Large intestine (tissue), 3 donors: ENCODE measurements at regions not wholly inside any gene's neighbourhood (a gene's known extent, or its start where the extent isn't known, plus 50 kb on each side); places are given as distances from the start of the nearest gene placed in this dataset.

ENCODE experiments used
- DNase-seq, 2 donors: peaks; one replicate each; pipeline versions ENCODE4 v3.0.0 to v3.0.0-alpha.2; 2013
- H3K27ac ChIP-seq: one replicate; pipeline ENCODE4 v1.5.1; 2013; ENCODE audit warnings: low read length
- H3K27me3 ChIP-seq: 2 replicates; pipeline ENCODE4 v1.6.1; 2013; ENCODE audit warnings: low read length; ENCODE audit not compliant: control insufficient read depth, insufficient read depth
- H3K36me3 ChIP-seq: 2 replicates; pipeline ENCODE4 v1.6.1; 2013; ENCODE audit warnings: low read length; ENCODE audit not compliant: control insufficient read depth, insufficient read depth
- H3K4me1 ChIP-seq: one replicate; pipeline ENCODE4 v1.6.1; 2013; ENCODE audit warnings: low read length; ENCODE audit not compliant: control insufficient read depth, insufficient read depth
- H3K4me3 ChIP-seq: one replicate; pipeline ENCODE4 v1.5.1; 2013; ENCODE audit warnings: low read length
- H3K9me3 ChIP-seq: one replicate; pipeline ENCODE4 v1.6.1; 2013; ENCODE audit warnings: mild to moderate bottlenecking, low read depth, low read length, moderate library complexity; ENCODE audit not compliant: control insufficient read depth
- WGBS: methylation state at CpG from one replicate; pipeline ENCODE4 v1.1.5; 2013; ENCODE audit warnings: low lambda C conversion rate; ENCODE audit not compliant: insufficient coverage; 5-methylcytosine and 5-hydroxymethylcytosine counted together

GRCh38 chr1:10932088-10932487 is 80.4 kb upstream of the TARDBP start:
- Histone ChIP-seq H3K27me3 (no peaks in the 10 kb centered on the region), H3K27ac (no peak overlapping the region), H3K36me3 (no peaks in the 10 kb centered on the region), H3K4me3 (no peak overlapping the region), H3K9me3 (peaks cover 6% of the 10 kb centered on the region), H3K4me1 (peaks cover 6% of the 10 kb centered on the region)
- WGBS = 100% methylated on average over 1 of the region's 6 CpGs
- DNase-seq = no peak

GRCh38 chr1:10934150-10934818 is 78.2 kb upstream of the TARDBP start:
- Histone ChIP-seq H3K9me3 (no peaks in the 10 kb centered on the region), H3K27me3 (no peaks in the 10 kb centered on the region), H3K27ac (no peak overlapping the region), H3K36me3 (no peaks in the 10 kb centered on the region), H3K4me3 (no peak overlapping the region), H3K4me1 (peaks cover 14% of the 10 kb centered on the region)
- no peak for DNase-seq
- WGBS = no CpG with 5 or more reads among the region's 12 CpGs

DNA sequence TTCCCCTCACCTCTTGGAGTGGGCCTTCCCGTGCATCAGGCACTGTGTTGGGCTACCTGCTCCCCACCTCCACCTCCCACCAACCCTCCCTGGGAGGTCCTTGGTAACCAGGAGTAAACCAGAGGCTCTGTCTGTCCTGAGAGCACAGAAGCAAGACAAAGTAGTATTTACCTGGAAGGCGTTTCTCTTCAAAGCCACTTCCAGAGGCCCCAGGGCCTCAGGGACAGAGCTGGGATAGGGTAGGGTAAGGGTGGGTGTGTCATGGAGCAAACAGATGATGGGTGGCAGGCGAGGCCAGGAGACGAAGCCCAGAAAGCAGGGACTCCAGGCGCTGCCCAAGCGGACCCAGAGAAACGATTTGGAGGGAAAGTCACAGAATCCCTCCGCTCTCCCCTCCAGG is 77.2 kb upstream of the TARDBP start:
- peak in 1 of 2 donors; percentile 60 for DNase-seq
- Histone ChIP-seq H3K9me3 (no peaks in the 10 kb centered on the region), H3K4me1 (peaks cover 14% of the 10 kb centered on the region), H3K36me3 (no peaks in the 10 kb centered on the region), H3K27ac (no peak overlapping the region), H3K27me3 (no peaks in the 10 kb centered on the region), H3K4me3 (no peak overlapping the region)
- WGBS = 45% methylated on average over 4 of the region's 8 CpGs

- no peak overlapping the region for H3K27ac ChIP-seq
- no peak overlapping the region for H3K4me3 ChIP-seq
- DNase-seq = no peak
- WGBS = no CpG with 5 or more reads among the region's 7 CpGs
- H3K4me1 ChIP-seq = peaks cover 14% of the 10 kb centered on the region
- H3K9me3 ChIP-seq = no peaks in the 10 kb centered on the region
- no peaks in the 10 kb centered on the region for H3K36me3 ChIP-seq
- no peaks in the 10 kb centered on the region for H3K27me3 ChIP-seq
Observed at GRCh38 chr1:10935724-10936123, 76.7 kb upstream of the TARDBP start.

- Histone ChIP-seq H3K27me3 (no peaks in the 10 kb centered on the region), H3K4me3 (no peak overlapping the region), H3K9me3 (no peaks in the 10 kb centered on the region), H3K4me1 (peaks cover 21% of the 10 kb centered on the region), H3K27ac (no peak overlapping the region), H3K36me3 (no peaks in the 10 kb centered on the region)
- no CpG with 5 or more reads among the region's 19 CpGs for WGBS
- peak; percentile 36 to 73 for DNase-seq
Observed at GRCh38 chr1:10936998-10937901, 75.2 kb upstream of the TARDBP start.

DNA sequence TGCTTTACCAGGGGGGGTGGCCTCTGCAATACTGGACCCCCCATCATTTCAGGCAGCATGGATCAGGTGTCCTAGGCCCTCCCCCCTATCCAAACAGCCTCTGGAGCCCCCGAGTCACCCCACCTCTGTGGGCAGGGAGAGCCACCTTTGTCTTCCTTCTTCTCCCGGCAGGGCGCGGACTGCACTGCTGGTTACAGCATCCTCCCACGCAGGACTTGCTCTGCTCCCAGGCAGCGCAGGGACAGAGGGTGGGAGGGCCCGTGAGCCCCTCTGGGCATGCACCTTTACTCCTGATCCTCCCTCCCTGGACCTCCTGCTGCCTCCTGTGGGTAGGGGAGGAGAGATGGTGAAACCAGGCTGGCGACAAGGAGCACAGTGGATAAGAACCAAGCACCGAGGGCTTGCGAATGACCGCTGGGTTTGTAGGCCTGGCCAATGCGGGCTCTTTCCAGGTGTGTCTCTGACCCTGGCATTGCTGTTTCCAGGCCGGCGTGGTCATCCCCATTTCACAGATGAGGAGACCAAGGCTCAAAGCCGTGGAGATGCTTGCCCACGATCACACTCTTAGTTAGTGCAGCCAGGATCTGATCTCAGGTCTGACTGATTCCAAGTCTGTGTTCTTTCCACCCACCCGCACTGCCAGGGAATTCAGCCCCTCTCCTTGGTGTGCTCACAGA is 73.6 kb upstream of the TARDBP start:
- Histone ChIP-seq H3K4me3 (no peak overlapping the region), H3K27me3 (no peaks in the 10 kb centered on the region), H3K4me1 (peaks cover 26% of the 10 kb centered on the region), H3K27ac (no peak overlapping the region), H3K36me3 (no peaks in the 10 kb centered on the region), H3K9me3 (no peaks in the 10 kb centered on the region)
- WGBS = no CpG with 5 or more reads among the region's 17 CpGs
- no peak for DNase-seq

GRCh38 chr1:10939654-10940450 is 72.6 kb upstream of the TARDBP start:
- no peak for DNase-seq
- Histone ChIP-seq H3K36me3 (no peaks in the 10 kb centered on the region), H3K4me3 (no peak overlapping the region), H3K27ac (no peak overlapping the region), H3K27me3 (no peaks in the 10 kb centered on the region), H3K9me3 (no peaks in the 10 kb centered on the region), H3K4me1 (peaks cover 32% of the 10 kb centered on the region)
- 100% methylated on average over 1 of the region's 20 CpGs for WGBS

DNA sequence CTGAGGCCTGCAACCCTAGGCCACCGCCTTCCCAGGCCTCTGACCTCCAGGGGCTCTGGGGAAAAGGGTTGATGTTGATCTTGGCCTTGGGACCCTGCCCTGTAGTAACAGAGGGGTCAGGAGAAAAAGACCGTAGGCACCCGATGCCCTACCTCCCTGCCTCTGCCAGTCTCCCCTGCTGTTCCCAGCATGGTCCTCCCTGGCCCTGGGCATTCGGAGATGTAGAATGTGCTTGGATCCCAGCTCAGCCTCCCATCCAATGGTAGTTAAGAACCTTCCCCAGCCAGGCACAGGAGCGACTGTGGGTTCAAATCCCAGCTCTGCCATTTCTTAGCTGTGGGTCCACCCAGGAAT is 72.0 kb upstream of the TARDBP start:
- H3K27me3 ChIP-seq = no peaks in the 10 kb centered on the region
- WGBS = no CpG with 5 or more reads among the region's 5 CpGs
- no peaks in the 10 kb centered on the region for H3K36me3 ChIP-seq
- no peak overlapping the region for H3K27ac ChIP-seq
- H3K4me3 ChIP-seq = no peak overlapping the region
- H3K4me1 ChIP-seq = peaks cover 30% of the 10 kb centered on the region
- DNase-seq = no peak
- H3K9me3 ChIP-seq = no peaks in the 10 kb centered on the region

GRCh38 chr1:10940838-10941237 is 71.6 kb upstream of the TARDBP start:
- no CpG with 5 or more reads among the region's 7 CpGs for WGBS
- Histone ChIP-seq H3K27me3 (no peaks in the 10 kb centered on the region), H3K4me1 (peaks cover 28% of the 10 kb centered on the region), H3K9me3 (no peaks in the 10 kb centered on the region), H3K36me3 (no peaks in the 10 kb centered on the region), H3K27ac (no peak overlapping the region), H3K4me3 (no peak overlapping the region)
- no peak for DNase-seq
